IMR-90 (cell line): ENCODE measurements at regions not wholly inside any gene's neighbourhood (a gene's known extent, or its start where the extent isn't known, plus 50 kb on each side); places are given as distances from the start of the nearest gene placed in this dataset.

ENCODE experiments used
- ATAC-seq: fragments of 200-7000 bp; cut with Tn5 transposase; 2 replicates; pipeline ENCODE4 v1.9.1; 2020; ENCODE audit warnings: low read depth, mild to moderate bottlenecking, moderate library complexity
- BruUV-seq: library from RNA; stranded (reverse); fragments of 400-500 nt; replicated peaks from 2 replicates; lab custom pipeline; 2021; lab: Mats Ljungman, UMichigan
- CTCF ChIA-PET: fragments of 300-600 bp; formaldehyde crosslinking; extraction: SDS; loops from one replicate; lab custom pipeline; 2021; ENCODE audit warnings: antibody characterized with exemption; lab: Yijun Ruan, JAX
- POLR2A ChIA-PET: fragments of 300-600 bp; sonication (Branson Sonifier 250); formaldehyde crosslinking; loops from one replicate; lab custom pipeline; 2022; ENCODE audit warnings: antibody characterized with exemption; ENCODE audit not compliant: unreplicated experiment; lab: Charles Lee
- DNase-seq: peaks from one replicate; pipeline ENCODE4 v3.0.0; 2013
- H2AFZ ChIP-seq: replicated peaks from 2 replicates; pipeline ENCODE3; 2013; ENCODE audit warnings: low read length, mild to moderate bottlenecking; ENCODE audit not compliant: poor library complexity
- H2AK5ac ChIP-seq: 2 replicates; pipeline ENCODE4 v1.6.1; 2013; ENCODE audit warnings: low read depth, low read length, inconsistent platforms
- H2AK9ac ChIP-seq: replicated peaks from 2 replicates; pipeline ENCODE3; 2013; ENCODE audit warnings: mild to moderate bottlenecking, low read depth, low read length, moderate library complexity; ENCODE audit not compliant: poor library complexity
- H2BK120ac ChIP-seq: 2 replicates; pipeline ENCODE4 v1.6.1; 2013; ENCODE audit warnings: low read depth, low read length, inconsistent platforms
- H2BK15ac ChIP-seq: 3 replicates; pipeline ENCODE4 v1.6.1; 2013; ENCODE audit warnings: low read depth, low read length, inconsistent platforms
- H2BK20ac ChIP-seq: 2 replicates; pipeline ENCODE4 v1.6.1; 2013; ENCODE audit warnings: low read depth, mild to moderate bottlenecking, inconsistent platforms, low read length, moderate library complexity
- H2BK5ac ChIP-seq: 2 replicates; pipeline ENCODE4 v1.6.1; 2013; ENCODE audit warnings: mild to moderate bottlenecking, low read depth, low read length, inconsistent platforms; ENCODE audit not compliant: poor library complexity, severe bottlenecking
- H3K14ac ChIP-seq: replicated peaks from 2 replicates; pipeline ENCODE4 v1.6.1; 2013; ENCODE audit warnings: low read depth, low read length, inconsistent platforms
- H3K18ac ChIP-seq: 2 replicates; pipeline ENCODE4 v1.6.1; 2013; ENCODE audit warnings: low read depth, low read length, control low read depth
- H3K23ac ChIP-seq: 2 replicates; pipeline ENCODE4 v1.6.1; 2013; ENCODE audit warnings: low read depth, low read length, inconsistent platforms
- H3K27ac ChIP-seq: 2 replicates; pipeline ENCODE4 v1.5.1; 2013; ENCODE audit warnings: mild to moderate bottlenecking, control low read depth, low read length; ENCODE audit not compliant: insufficient read depth
- H3K27me3 ChIP-seq: 2 replicates; pipeline ENCODE4 v1.6.1; 2013; ENCODE audit warnings: low read length; ENCODE audit not compliant: control insufficient read depth, insufficient read depth
- H3K36me3 ChIP-seq: 2 replicates; pipeline ENCODE4 v1.6.1; 2013; ENCODE audit warnings: low read length, mixed read lengths; ENCODE audit not compliant: control insufficient read depth, insufficient read depth
- H3K4ac ChIP-seq: 2 replicates; pipeline ENCODE4 v1.6.1; 2013; ENCODE audit warnings: low read depth, low read length, inconsistent platforms
- H3K4me1 ChIP-seq: 2 replicates; pipeline ENCODE4 v1.6.1; 2013; ENCODE audit warnings: low read length, mixed read lengths; ENCODE audit not compliant: control insufficient read depth, insufficient read depth
- H3K4me2 ChIP-seq: 2 replicates; pipeline ENCODE4 v1.6.1; 2013; ENCODE audit warnings: low read depth, mild to moderate bottlenecking, control low read depth, low read length, moderate library complexity
- H3K4me3 ChIP-seq: 2 replicates; pipeline ENCODE4 v1.5.1; 2013; ENCODE audit warnings: low read depth, mild to moderate bottlenecking, control low read depth, low read length, moderate library complexity; ENCODE audit not compliant: insufficient read depth
- H3K56ac ChIP-seq: 2 replicates; pipeline ENCODE4 v1.6.1; 2013; ENCODE audit warnings: low read length, inconsistent platforms; ENCODE audit not compliant: insufficient read depth; ENCODE audit errors: extremely low read depth
- H3K79me1 ChIP-seq, 2 experiments: 2 replicates each; pipeline ENCODE4 v1.6.1; 2013; ENCODE audit warnings: low read length in 2 of 2, inconsistent platforms in 1 of 2, low read depth in 1 of 2
- H3K9ac ChIP-seq: 2 replicates; pipeline ENCODE4 v1.6.1; 2013; ENCODE audit warnings: low read depth, low read length, control low read depth
- H3K9me1 ChIP-seq: 2 replicates; pipeline ENCODE4 v1.6.1; 2013; ENCODE audit warnings: low read length, inconsistent platforms; ENCODE audit not compliant: insufficient read depth
- H3K9me3 ChIP-seq: 2 replicates; pipeline ENCODE4 v1.6.1; 2013; ENCODE audit warnings: low read length; ENCODE audit not compliant: control insufficient read depth, insufficient read depth
- H4K20me1 ChIP-seq: 2 replicates; pipeline ENCODE4 v1.6.1; 2013; ENCODE audit warnings: low read length, inconsistent platforms; ENCODE audit not compliant: insufficient read depth
- H4K5ac ChIP-seq: 2 replicates; pipeline ENCODE4 v1.6.1; 2013; ENCODE audit warnings: mild to moderate bottlenecking, low read depth, low read length, control low read depth
- H4K8ac ChIP-seq, 2 experiments: 2 replicates each; pipeline ENCODE4 v1.6.1; 2013; ENCODE audit warnings: low read depth in 2 of 2, low read length in 2 of 2, control low read depth in 1 of 2, inconsistent platforms in 1 of 2
- H4K91ac ChIP-seq: 2 replicates; pipeline ENCODE4 v1.6.1; 2013; ENCODE audit warnings: low read depth, low read length, inconsistent platforms; ENCODE audit not compliant: insufficient read depth
- RAD21 ChIP-seq: IDR thresholded peaks from 2 replicates; pipeline ENCODE4 v1.6.1; 2012; ENCODE audit warnings: low read length, improper control_type of control experiment
- SMC3 ChIP-seq: fragments of 150-350 bp; IDR thresholded peaks from 2 replicates; pipeline ENCODE4 v1.6.1; 2016; ENCODE audit warnings: low read depth, mild to moderate bottlenecking, antibody characterized with exemption, low read length, moderate library complexity
- WGBS, 2 experiments: methylation state at CpG; one replicate each; pipeline versions ENCODE4 v1.1.5 to v1.1.7; 2013; ENCODE audit warnings: missing lambda C conversion rate in 2 of 2; ENCODE audit not compliant: insufficient read length in 1 of 2; ENCODE audit errors: extremely low coverage in 2 of 2; 5-methylcytosine and 5-hydroxymethylcytosine counted together
- dilution Hi-C: fragments of 300-500 bp; cut with HindIII; formaldehyde crosslinking; loops from one replicate; pipeline ENCODE4 v1.14.3; 2018; ENCODE audit warnings: low sequenced_read_pairs; ENCODE audit not compliant: unreplicated experiment
- in situ Hi-C: fragments of 300-500 bp; cut with MboI; formaldehyde crosslinking; loops from 3 replicates; pipeline ENCODE4 v1.14.3; 2019; ENCODE audit warnings: low sequenced_read_pairs, inconsistent platforms, mixed read lengths
- intact Hi-C: fragments of 100-400 bp; cut with micrococcal nuclease; formaldehyde crosslinking; loops from 2 replicates; pipeline ENCODE4 v1.10.0; 2022

GRCh38 chr4:126344472-126344871, 1029.7 kb downstream of the FAT4 start:
- DNase-seq (no peak), ATAC-seq (no peak)
- H2BK15ac ChIP-seq = no peak overlapping the region
- no peak overlapping the region for H3K4ac ChIP-seq
- H3K27me3 ChIP-seq = no peaks in the 10 kb centered on the region
- H3K9me1 ChIP-seq = peaks cover 3% of the 10 kb centered on the region; the same call in 1 of the 2 replicates
- no peak overlapping the region for H3K14ac ChIP-seq
- no peak overlapping the region for H3K23ac ChIP-seq
- H2AK9ac ChIP-seq = no peak overlapping the region
- H3K79me1 ChIP-seq = no peaks in the 10 kb centered on the region
- no peak overlapping the region for H3K56ac ChIP-seq
- BruUV-seq = no TSS peak
- H3K9ac ChIP-seq = no peak overlapping the region
- ChIA-PET CTCF (no interaction called here), POLR2A (no interaction called here)
- no peak overlapping the region for H4K91ac ChIP-seq
- H4K5ac ChIP-seq = no peak overlapping the region
- H3K4me3 ChIP-seq = no peak overlapping the region
- no peaks in the 10 kb centered on the region for H3K9me3 ChIP-seq
- no peaks in the 10 kb centered on the region for H4K20me1 ChIP-seq
- H2BK120ac ChIP-seq = no peak overlapping the region
- no peak overlapping the region for H3K4me2 ChIP-seq
- no peaks in the 10 kb centered on the region for H3K36me3 ChIP-seq
- in situ Hi-C loops (no loop called here), dilution Hi-C loops (no loop called here), intact Hi-C loops (no loop called here)
- WGBS, 2 experiments = no CpG with 5 or more reads among the region's 6 CpGs
- no peak overlapping the region for H2BK5ac ChIP-seq
- no peak overlapping the region for H2AK5ac ChIP-seq
- TF ChIP-seq SMC3 (no peak), RAD21 (no peak)
- no peak overlapping the region for H3K18ac ChIP-seq
- no peak overlapping the region for H2BK20ac ChIP-seq
- no peak overlapping the region for H2AFZ ChIP-seq
- H3K27ac ChIP-seq = no peak overlapping the region
- no peak overlapping the region for H4K8ac ChIP-seq
- no peaks in the 10 kb centered on the region for H3K4me1 ChIP-seq
